Endothelial cell (in vitro differentiated cells): ENCODE measurements at regions not wholly inside any gene's neighbourhood (a gene's known extent, or its start where the extent isn't known, plus 50 kb on each side); places are given as distances from the start of the nearest gene placed in this dataset.

ENCODE experiments used
- DNase-seq: peaks from one replicate; pipeline ENCODE4 v3.0.0; 2021; ENCODE audit warnings: low spot score
- H3K27ac Mint-ChIP-seq: one replicate; pipeline ENCODE4 v1.8.0; 2021; ENCODE audit warnings: mixed read lengths, inconsistent platforms; ENCODE audit not compliant: unreplicated experiment
- H3K27me3 Mint-ChIP-seq: one replicate; pipeline ENCODE4 v1.8.0; 2021; ENCODE audit warnings: mild to moderate bottlenecking, moderate library complexity, mixed read lengths, inconsistent platforms; ENCODE audit not compliant: unreplicated experiment
- H3K36me3 Mint-ChIP-seq: one replicate; pipeline ENCODE4 v1.8.0; 2021; ENCODE audit warnings: mild to moderate bottlenecking, low read depth, mixed read lengths, inconsistent platforms; ENCODE audit not compliant: unreplicated experiment
- H3K4me1 Mint-ChIP-seq: one replicate; pipeline ENCODE4 v1.8.0; 2021; ENCODE audit warnings: mild to moderate bottlenecking, mixed read lengths, inconsistent platforms; ENCODE audit not compliant: unreplicated experiment
- H3K4me3 Mint-ChIP-seq: one replicate; pipeline ENCODE4 v1.8.0; 2021; ENCODE audit warnings: mild to moderate bottlenecking, mixed read lengths, inconsistent platforms; ENCODE audit not compliant: unreplicated experiment
- H3K9me3 Mint-ChIP-seq: one replicate; pipeline ENCODE4 v1.8.0; 2021; ENCODE audit warnings: mixed read lengths, inconsistent platforms; ENCODE audit not compliant: unreplicated experiment
- CTCF ChIP-seq: fragments of 200-600 bp; sonication (generic); IDR thresholded peaks from one replicate; pipeline ENCODE4 v1.5.0; 2021; ENCODE audit warnings: antibody characterized with exemption; ENCODE audit not compliant: unreplicated experiment

- Mint-ChIP-seq H3K36me3 (no peaks in the 10 kb centered on the region), H3K9me3 (no peaks in the 10 kb centered on the region), H3K4me1 (peaks cover 17% of the 10 kb centered on the region), H3K27me3 (peaks cover 2% of the 10 kb centered on the region), H3K27ac (no peak overlapping the region), H3K4me3 (no peak overlapping the region)
- no peak for DNase-seq
- TF ChIP-seq CTCF = no peak
Observed at GRCh38 chr7:96599288-96599936, 110.2 kb downstream of the SEM1 start.

GRCh38 chr7:96598421-96598820, 111.2 kb downstream of the SEM1 start:
- H3K36me3 Mint-ChIP-seq = no peaks in the 10 kb centered on the region
- H3K4me1 Mint-ChIP-seq = peaks cover 17% of the 10 kb centered on the region
- no peak overlapping the region for H3K4me3 Mint-ChIP-seq
- H3K9me3 Mint-ChIP-seq = no peaks in the 10 kb centered on the region
- H3K27me3 Mint-ChIP-seq = peaks cover 2% of the 10 kb centered on the region
- no peak for TF ChIP-seq CTCF
- DNase-seq = no peak
- H3K27ac Mint-ChIP-seq = no peak overlapping the region

- Mint-ChIP-seq H3K27me3 (peaks cover 2% of the 10 kb centered on the region), H3K4me3 (no peak overlapping the region), H3K9me3 (no peaks in the 10 kb centered on the region), H3K36me3 (no peaks in the 10 kb centered on the region), H3K4me1 (peaks cover 21% of the 10 kb centered on the region), H3K27ac (no peak overlapping the region)
- peak; percentile 32 for TF ChIP-seq CTCF
- DNase-seq = no peak
Observed at GRCh38 chr7:96596120-96596826, 113.4 kb downstream of the SEM1 start.

GRCh38 chr7:96591900-96592676, 117.6 kb downstream of the SEM1 start:
- no peaks in the 10 kb centered on the region for H3K36me3 Mint-ChIP-seq
- no peak overlapping the region for H3K27ac Mint-ChIP-seq
- no peak for TF ChIP-seq CTCF
- peak overlapping the region; percentile 22 for H3K4me3 Mint-ChIP-seq
- no peak for DNase-seq
- peaks cover 5% of the 10 kb centered on the region for H3K4me1 Mint-ChIP-seq
- H3K27me3 Mint-ChIP-seq = peaks cover 2% of the 10 kb centered on the region
- H3K9me3 Mint-ChIP-seq = no peaks in the 10 kb centered on the region
